HepG2 (cell line): ENCODE measurements at regions not wholly inside any gene's neighbourhood (a gene's known extent, or its start where the extent isn't known, plus 50 kb on each side); places are given as distances from the start of the nearest gene placed in this dataset.
A peak's percentile ranks its signal among the peaks of the same experiment; 100 is the strongest.

Experiments
- AGO1 ChIP-seq: fragments of 200-400 bp; formaldehyde crosslinking; IDR thresholded peaks from 2 replicates; pipeline ENCODE4 v1.6.1; 2017; ENCODE audit warnings: mild to moderate bottlenecking, low read depth, low read length, moderate library complexity; ENCODE audit not compliant: poor library complexity, severe bottlenecking
- ATF6 ChIP-seq: sonication (generic); formaldehyde crosslinking; conservative IDR thresholded peaks from 2 replicates; pipeline ENCODE4 v1.4.0; 2020; ENCODE audit warnings: missing genetic modification reagents
- CHCHD3 ChIP-seq: sonication (generic); formaldehyde crosslinking; IDR thresholded peaks from 2 replicates; pipeline ENCODE4 v1.8.0; 2022; ENCODE audit warnings: mild to moderate bottlenecking, missing genetic modification reagents, moderate library complexity
- DPF2 ChIP-seq: sonication (generic); formaldehyde crosslinking; IDR thresholded peaks from 2 replicates; pipeline ENCODE4 v1.4.0; 2020; ENCODE audit warnings: mild to moderate bottlenecking, low read depth, missing genetic modification reagents, borderline replicate concordance
- ELF4 ChIP-seq: sonication (generic); formaldehyde crosslinking; IDR thresholded peaks from 2 replicates; pipeline ENCODE4 v1.5.0; 2020; ENCODE audit warnings: missing genetic modification reagents, mild to moderate bottlenecking, moderate library complexity, borderline replicate concordance
- FOXO1 ChIP-seq: sonication (generic); formaldehyde crosslinking; IDR thresholded peaks from 2 replicates; pipeline ENCODE4 v1.4.0; 2020; ENCODE audit warnings: missing genetic modification reagents
- KLF9 ChIP-seq: IDR thresholded peaks from 2 replicates; pipeline ENCODE4 v1.6.1; 2016; ENCODE audit warnings: low read depth
- MED8 ChIP-seq: sonication (generic); formaldehyde crosslinking; IDR thresholded peaks from 2 replicates; pipeline ENCODE4 v1.8.1; 2023; ENCODE audit warnings: mild to moderate bottlenecking, missing genetic modification reagents; ENCODE audit not compliant: insufficient replicate concordance
- NFRKB ChIP-seq: fragments of 450-650 bp; IDR thresholded peaks from 2 replicates; pipeline ENCODE4 v1.6.1; 2017
- PLSCR1 ChIP-seq: sonication (generic); formaldehyde crosslinking; IDR thresholded peaks from 2 replicates; pipeline ENCODE4 v1.5.0; 2020; ENCODE audit warnings: missing genetic modification reagents, mild to moderate bottlenecking, borderline replicate concordance
- TFDP1 ChIP-seq: IDR thresholded peaks from 2 replicates; pipeline ENCODE4 v1.6.1; 2016; ENCODE audit warnings: missing compliant biosample characterization, missing genetic modification reagents, borderline replicate concordance
- TMF1 ChIP-seq: sonication (generic); formaldehyde crosslinking; IDR thresholded peaks from 2 replicates; pipeline ENCODE4 v1.8.1; 2022; ENCODE audit warnings: low read depth, missing genetic modification reagents
- ZNF30 ChIP-seq: sonication (generic); formaldehyde crosslinking; IDR thresholded peaks from 2 replicates; pipeline ENCODE4 v1.5.0; 2020; ENCODE audit warnings: mild to moderate bottlenecking, missing genetic modification reagents
- TF ChIP-seq, protein P1 (sequence below): sonication (generic); formaldehyde crosslinking; IDR thresholded peaks from 2 replicates; pipeline ENCODE4 v1.8.0; 2022; ENCODE audit warnings: missing genetic modification reagents, low read depth, mild to moderate bottlenecking, borderline replicate concordance
- TF ChIP-seq, protein P2 (sequence below): sonication (generic); formaldehyde crosslinking; IDR thresholded peaks from 2 replicates; pipeline ENCODE4 v1.4.0; 2020; ENCODE audit warnings: missing genetic modification reagents
- TF ChIP-seq, protein P3 (sequence below): sonication (generic); formaldehyde crosslinking; IDR thresholded peaks from 2 replicates; pipeline ENCODE4 v1.5.1; 2020; ENCODE audit warnings: missing genetic modification reagents, mild to moderate bottlenecking, borderline replicate concordance

GRCh38 chr4:158036998-158037397 is 135.8 kb downstream of the GASK1B start (continued):
- TF ChIP-seq, protein P1, sequence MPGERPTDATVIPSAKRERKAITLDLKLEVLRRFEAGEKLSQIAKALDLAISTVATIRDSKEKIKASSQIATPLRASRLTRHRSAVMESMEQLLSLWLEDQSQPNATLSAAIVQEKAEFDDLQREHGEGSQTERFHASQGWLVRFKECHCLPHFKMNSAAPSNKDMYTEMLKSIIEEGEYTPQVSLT (CRISPR knock-in tag) = no peak
- TF ChIP-seq FOXO1 = no peak
- TF ChIP-seq NFRKB = no peak
- TF ChIP-seq ELF4 (CRISPR knock-in tag) = no peak
- TF ChIP-seq TMF1 (CRISPR knock-in tag) = no peak
- TF ChIP-seq PLSCR1 = no peak
- TF ChIP-seq DPF2 (CRISPR knock-in tag) = no peak
- TF ChIP-seq ATF6 (CRISPR knock-in tag) = no peak
- TF ChIP-seq AGO1 = no peak
- TF ChIP-seq CHCHD3 = no peak
- TF ChIP-seq, protein P2, sequence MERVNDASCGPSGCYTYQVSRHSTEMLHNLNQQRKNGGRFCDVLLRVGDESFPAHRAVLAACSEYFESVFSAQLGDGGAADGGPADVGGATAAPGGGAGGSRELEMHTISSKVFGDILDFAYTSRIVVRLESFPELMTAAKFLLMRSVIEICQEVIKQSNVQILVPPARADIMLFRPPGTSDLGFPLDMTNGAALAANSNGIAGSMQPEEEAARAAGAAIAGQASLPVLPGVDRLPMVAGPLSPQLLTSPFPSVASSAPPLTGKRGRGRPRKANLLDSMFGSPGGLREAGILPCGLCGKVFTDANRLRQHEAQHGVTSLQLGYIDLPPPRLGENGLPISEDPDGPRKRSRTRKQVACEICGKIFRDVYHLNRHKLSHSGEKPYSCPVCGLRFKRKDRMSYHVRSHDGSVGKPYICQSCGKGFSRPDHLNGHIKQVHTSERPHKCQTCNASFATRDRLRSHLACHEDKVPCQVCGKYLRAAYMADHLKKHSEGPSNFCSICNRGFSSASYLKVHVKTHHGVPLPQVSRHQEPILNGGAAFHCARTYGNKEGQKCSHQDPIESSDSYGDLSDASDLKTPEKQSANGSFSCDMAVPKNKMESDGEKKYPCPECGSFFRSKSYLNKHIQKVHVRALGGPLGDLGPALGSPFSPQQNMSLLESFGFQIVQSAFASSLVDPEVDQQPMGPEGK (CRISPR knock-in tag) = 0 out of 2 replicates have a peak, but pooled peaks have one; percentile 35
- no peak for TF ChIP-seq MED8 (CRISPR knock-in tag)
- no peak for TF ChIP-seq ZNF30
- TF ChIP-seq, protein P3, sequence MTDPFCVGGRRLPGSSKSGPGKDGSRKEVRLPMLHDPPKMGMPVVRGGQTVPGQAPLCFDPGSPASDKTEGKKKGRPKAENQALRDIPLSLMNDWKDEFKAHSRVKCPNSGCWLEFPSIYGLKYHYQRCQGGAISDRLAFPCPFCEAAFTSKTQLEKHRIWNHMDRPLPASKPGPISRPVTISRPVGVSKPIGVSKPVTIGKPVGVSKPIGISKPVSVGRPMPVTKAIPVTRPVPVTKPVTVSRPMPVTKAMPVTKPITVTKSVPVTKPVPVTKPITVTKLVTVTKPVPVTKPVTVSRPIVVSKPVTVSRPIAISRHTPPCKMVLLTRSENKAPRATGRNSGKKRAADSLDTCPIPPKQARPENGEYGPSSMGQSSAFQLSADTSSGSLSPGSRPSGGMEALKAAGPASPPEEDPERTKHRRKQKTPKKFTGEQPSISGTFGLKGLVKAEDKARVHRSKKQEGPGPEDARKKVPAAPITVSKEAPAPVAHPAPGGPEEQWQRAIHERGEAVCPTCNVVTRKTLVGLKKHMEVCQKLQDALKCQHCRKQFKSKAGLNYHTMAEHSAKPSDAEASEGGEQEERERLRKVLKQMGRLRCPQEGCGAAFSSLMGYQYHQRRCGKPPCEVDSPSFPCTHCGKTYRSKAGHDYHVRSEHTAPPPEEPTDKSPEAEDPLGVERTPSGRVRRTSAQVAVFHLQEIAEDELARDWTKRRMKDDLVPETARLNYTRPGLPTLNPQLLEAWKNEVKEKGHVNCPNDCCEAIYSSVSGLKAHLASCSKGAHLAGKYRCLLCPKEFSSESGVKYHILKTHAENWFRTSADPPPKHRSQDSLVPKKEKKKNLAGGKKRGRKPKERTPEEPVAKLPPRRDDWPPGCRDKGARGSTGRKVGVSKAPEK = no peak
- TF ChIP-seq TFDP1 (CRISPR knock-in tag) = no peak
- no peak for TF ChIP-seq KLF9 (CRISPR knock-in tag)
